ENCODE measurements at regions not wholly inside any gene's neighbourhood (a gene's known extent, or its start where the extent isn't known, plus 50 kb on each side); places are given as distances from the start of the nearest gene placed in this dataset.
A peak's percentile ranks its signal among the peaks of the same experiment; 100 is the strongest.

DNA sequence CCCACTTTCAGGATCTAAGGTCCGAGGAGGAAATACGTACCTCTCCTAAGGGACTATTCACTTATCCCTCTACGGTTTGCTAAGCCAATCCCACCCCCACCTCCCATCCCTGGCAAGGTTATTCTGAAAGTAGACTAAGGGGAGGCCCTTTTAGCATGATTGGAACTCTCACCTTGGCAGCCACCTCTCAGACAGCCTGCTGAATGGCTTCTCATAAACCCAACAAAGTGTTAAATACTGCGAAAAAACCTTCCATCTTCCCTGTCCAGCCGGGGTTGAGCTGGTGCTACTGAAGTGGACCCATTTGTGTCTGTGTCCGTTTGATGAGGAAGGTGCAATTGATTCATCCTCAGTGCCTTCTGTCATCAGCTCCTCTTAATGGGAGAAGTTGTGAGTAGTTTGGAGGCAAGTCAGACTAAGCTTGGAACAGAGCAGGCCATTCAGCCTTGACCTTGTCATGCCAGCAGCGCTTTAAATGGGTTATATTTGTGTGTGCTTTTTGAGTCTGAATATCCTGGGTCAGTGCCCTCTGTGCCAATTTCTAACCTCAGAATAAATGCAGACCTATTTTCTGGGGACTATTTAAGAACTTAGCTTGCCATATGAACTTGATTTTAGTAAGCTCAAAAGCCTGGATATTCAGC is 476.3 kb upstream of the ZNF608 start:
- POLR2A ChIA-PET: no interaction called here
- CTCF ChIA-PET: no interaction called here
- peaks cover 6% of the 10 kb centered on the region for H3K9me3 Mint-ChIP-seq (ENCODE audit: unreplicated experiment)
- BruUV-seq (replicated peaks): no TSS peak
- intact Hi-C loops (cut with micrococcal nuclease; ENCODE audit: unreplicated experiment): no loop called here
- no peak overlapping the region for H3K4me3 Mint-ChIP-seq (ENCODE audit: unreplicated experiment)
- no peaks in the 10 kb centered on the region for H3K9me3 ChIP-seq
- peaks cover 5% of the 10 kb centered on the region for H3K4me1 Mint-ChIP-seq (ENCODE audit: low read depth, unreplicated experiment)
- no peaks in the 10 kb centered on the region for H3K36me3 Mint-ChIP-seq (ENCODE audit: insufficient read depth, unreplicated experiment)
- DNase-seq: no peak
- no peaks in the 10 kb centered on the region for H3K36me3 ChIP-seq (ENCODE audit: control insufficient read depth, insufficient read depth, low read length)
- H3K27me3 Mint-ChIP-seq (ENCODE audit: insufficient read depth, unreplicated experiment): no peaks in the 10 kb centered on the region
- TF ChIP-seq, protein P1, sequence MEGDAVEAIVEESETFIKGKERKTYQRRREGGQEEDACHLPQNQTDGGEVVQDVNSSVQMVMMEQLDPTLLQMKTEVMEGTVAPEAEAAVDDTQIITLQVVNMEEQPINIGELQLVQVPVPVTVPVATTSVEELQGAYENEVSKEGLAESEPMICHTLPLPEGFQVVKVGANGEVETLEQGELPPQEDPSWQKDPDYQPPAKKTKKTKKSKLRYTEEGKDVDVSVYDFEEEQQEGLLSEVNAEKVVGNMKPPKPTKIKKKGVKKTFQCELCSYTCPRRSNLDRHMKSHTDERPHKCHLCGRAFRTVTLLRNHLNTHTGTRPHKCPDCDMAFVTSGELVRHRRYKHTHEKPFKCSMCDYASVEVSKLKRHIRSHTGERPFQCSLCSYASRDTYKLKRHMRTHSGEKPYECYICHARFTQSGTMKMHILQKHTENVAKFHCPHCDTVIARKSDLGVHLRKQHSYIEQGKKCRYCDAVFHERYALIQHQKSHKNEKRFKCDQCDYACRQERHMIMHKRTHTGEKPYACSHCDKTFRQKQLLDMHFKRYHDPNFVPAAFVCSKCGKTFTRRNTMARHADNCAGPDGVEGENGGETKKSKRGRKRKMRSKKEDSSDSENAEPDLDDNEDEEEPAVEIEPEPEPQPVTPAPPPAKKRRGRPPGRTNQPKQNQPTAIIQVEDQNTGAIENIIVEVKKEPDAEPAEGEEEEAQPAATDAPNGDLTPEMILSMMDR (IDR thresholded peaks at IDR 0.05; ENCODE audit: insufficient read depth in 1 of 2, low read depth in 1 of 2, low read length in 1 of 2, severe bottlenecking in 1 of 2, unreplicated experiment in 1 of 2): no peak
- no peak overlapping the region for H3K4me3 ChIP-seq (ENCODE audit: low read depth, low read length)
- no peaks in the 10 kb centered on the region for H3K4me1 ChIP-seq
- no peaks in the 10 kb centered on the region for H3K27me3 ChIP-seq (replicated peaks; ENCODE audit: control insufficient read depth, insufficient read depth, low read length)
- H3K27ac Mint-ChIP-seq (ENCODE audit: unreplicated experiment): no peak overlapping the region

DNA sequence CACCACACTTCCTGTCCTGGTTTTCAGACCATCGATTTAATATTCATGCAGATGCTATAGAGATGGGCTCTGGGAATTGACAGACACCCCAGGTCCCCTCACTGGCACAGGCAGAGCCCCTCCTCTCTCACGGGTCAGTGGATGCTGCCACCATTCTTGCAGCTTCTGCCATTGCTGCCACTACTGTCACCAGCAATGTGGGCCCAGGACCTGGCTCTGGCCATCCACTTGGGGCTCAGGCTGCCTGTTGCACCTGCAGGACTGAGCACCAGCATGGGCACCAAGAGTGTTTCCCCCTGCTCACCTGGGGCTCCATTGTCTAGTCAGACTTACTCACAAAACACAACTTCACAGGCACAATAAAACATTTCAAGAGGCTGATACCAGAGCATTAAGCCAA is 479.0 kb upstream of the ZNF608 start:
- POLR2A ChIA-PET: no interaction called here
- no peaks in the 10 kb centered on the region for H3K36me3 ChIP-seq (ENCODE audit: control insufficient read depth, insufficient read depth, low read length)
- TF ChIP-seq, protein P1 (IDR thresholded peaks at IDR 0.05; ENCODE audit: insufficient read depth in 1 of 2, low read depth in 1 of 2, low read length in 1 of 2, severe bottlenecking in 1 of 2, unreplicated experiment in 1 of 2): no peak
- H3K27me3 ChIP-seq (replicated peaks; ENCODE audit: control insufficient read depth, insufficient read depth, low read length): no peaks in the 10 kb centered on the region
- Mint-ChIP-seq H3K9me3 (ENCODE audit: unreplicated experiment) (no peaks in the 10 kb centered on the region), H3K36me3 (ENCODE audit: insufficient read depth, unreplicated experiment) (no peaks in the 10 kb centered on the region), H3K4me3 (ENCODE audit: unreplicated experiment) (no peak overlapping the region), H3K27ac (ENCODE audit: unreplicated experiment) (no peak overlapping the region), H3K4me1 (ENCODE audit: low read depth, unreplicated experiment) (peaks cover 5% of the 10 kb centered on the region), H3K27me3 (ENCODE audit: insufficient read depth, unreplicated experiment) (no peaks in the 10 kb centered on the region)
- CTCF ChIA-PET: no interaction called here
- intact Hi-C loops (cut with micrococcal nuclease; ENCODE audit: unreplicated experiment): no loop called here
- no peak for DNase-seq
- no peak overlapping the region for H3K4me3 ChIP-seq (ENCODE audit: low read depth, low read length)
- H3K4me1 ChIP-seq: no peaks in the 10 kb centered on the region
- no peaks in the 10 kb centered on the region for H3K9me3 ChIP-seq
- BruUV-seq (replicated peaks): no TSS peak

DNA sequence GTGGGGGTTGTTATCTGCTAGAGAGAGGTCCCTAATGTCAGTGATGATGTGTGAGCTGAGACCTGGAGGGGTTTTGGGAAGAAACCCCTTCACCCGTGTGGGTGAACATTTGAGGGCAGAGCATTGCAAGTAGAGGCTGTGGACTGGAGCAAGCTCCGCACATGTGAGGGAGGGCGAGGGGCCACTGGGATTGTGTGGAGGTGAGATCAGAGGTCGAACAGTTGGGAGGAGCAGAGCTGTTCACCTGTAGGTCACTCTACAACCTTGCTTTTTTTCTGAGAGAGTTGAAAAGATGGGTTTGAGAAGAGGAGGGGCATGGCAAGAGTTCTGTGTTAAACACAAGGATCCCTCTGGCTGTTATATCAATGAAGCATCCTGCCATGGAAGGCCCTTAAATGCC is 480.4 kb upstream of the ZNF608 start:
- Mint-ChIP-seq H3K36me3 (ENCODE audit: insufficient read depth, unreplicated experiment) (no peaks in the 10 kb centered on the region), H3K27me3 (ENCODE audit: insufficient read depth, unreplicated experiment) (no peaks in the 10 kb centered on the region), H3K27ac (ENCODE audit: unreplicated experiment) (peak overlapping the region; percentile 55), H3K4me1 (ENCODE audit: low read depth, unreplicated experiment) (peaks cover 5% of the 10 kb centered on the region), H3K4me3 (ENCODE audit: unreplicated experiment) (no peak overlapping the region), H3K9me3 (ENCODE audit: unreplicated experiment) (no peaks in the 10 kb centered on the region)
- H3K9me3 ChIP-seq: no peaks in the 10 kb centered on the region
- H3K36me3 ChIP-seq (ENCODE audit: control insufficient read depth, insufficient read depth, low read length): no peaks in the 10 kb centered on the region
- no peaks in the 10 kb centered on the region for H3K27me3 ChIP-seq (replicated peaks; ENCODE audit: control insufficient read depth, insufficient read depth, low read length)
- no TSS peak for BruUV-seq (replicated peaks)
- POLR2A ChIA-PET: no interaction called here
- DNase-seq: no peak
- intact Hi-C loops (cut with micrococcal nuclease; ENCODE audit: unreplicated experiment): no loop called here
- H3K4me1 ChIP-seq: no peaks in the 10 kb centered on the region
- CTCF ChIA-PET: interaction anchor here (0.5 to 1.1 kb wide), 2 partner anchors 28 to 88 kb away, joined by 3 to 5 read pairs; no protein-coding TSS in a partner anchor
- TF ChIP-seq, protein P1 (IDR thresholded peaks at IDR 0.05; ENCODE audit: insufficient read depth in 1 of 2, low read depth in 1 of 2, low read length in 1 of 2, severe bottlenecking in 1 of 2, unreplicated experiment in 1 of 2): no peak
- H3K4me3 ChIP-seq (ENCODE audit: low read depth, low read length): no peak overlapping the region
